GM18511 (cell line): ENCODE measurements at regions not wholly inside any gene's neighbourhood (a gene's known extent, or its start where the extent isn't known, plus 50 kb on each side); places are given as distances from the start of the nearest gene placed in this dataset.
"Not testable (repeated sequence)": the region's sequence is repeated elsewhere in the genome, so short reads cannot be mapped to it uniquely, and the experiment has no call there.

Experiments used
- ATAC-seq: cut with Tn5 transposase; IDR thresholded peaks from one replicate; pipeline ENCODE4 v1.9.1; 2021; ENCODE audit warnings: mild to moderate bottlenecking, moderate library complexity; ENCODE audit not compliant: unreplicated experiment

GRCh38 chrX:110511238-110511637 is 152.6 kb downstream of the RTL9 start:
- no peak for ATAC-seq

- no peak for ATAC-seq
Observed at GRCh38 chrX:110512341-110512740, 153.7 kb downstream of the RTL9 start.

DNA sequence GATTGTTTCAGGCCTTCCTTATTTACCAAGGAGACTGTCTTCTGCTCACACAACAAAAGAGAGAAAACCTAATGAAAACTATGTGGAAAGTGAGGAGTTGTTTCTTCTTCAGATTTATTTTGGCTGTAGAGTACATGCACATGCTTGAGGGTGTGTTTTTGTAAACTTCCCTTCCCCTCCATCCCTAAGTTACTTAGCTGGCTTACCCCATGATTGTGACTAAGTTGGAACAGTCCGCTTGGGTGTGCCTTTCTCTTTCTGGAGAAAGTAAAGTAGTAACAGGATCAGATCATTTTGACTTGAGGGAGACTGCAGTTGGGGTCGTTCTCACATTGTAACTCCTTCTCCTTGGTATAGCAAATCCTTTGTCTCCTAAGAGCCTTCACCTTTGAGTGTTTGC is 155.9 kb downstream of the RTL9 start:
- ATAC-seq, result no peak

DNA sequence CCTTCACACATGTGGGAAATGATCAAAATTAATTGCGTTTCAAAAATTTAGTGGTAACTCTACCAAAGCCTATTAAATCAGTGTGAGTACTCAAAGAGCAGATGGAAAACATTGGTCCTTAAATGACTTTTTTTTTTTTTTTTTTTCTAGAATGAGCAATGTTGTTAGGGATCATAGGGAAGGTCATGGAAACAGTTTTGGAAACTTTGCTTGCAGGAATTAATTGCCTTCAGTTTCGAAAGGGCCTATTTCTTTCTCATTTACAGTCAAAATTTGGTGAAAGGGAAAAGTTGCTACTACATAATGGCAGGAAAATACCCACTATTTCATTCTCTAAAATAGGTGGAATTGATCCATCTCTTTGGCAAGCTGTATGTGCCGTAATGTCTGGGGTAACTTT is 160.9 kb downstream of the RTL9 start:
- no peak for ATAC-seq

DNA sequence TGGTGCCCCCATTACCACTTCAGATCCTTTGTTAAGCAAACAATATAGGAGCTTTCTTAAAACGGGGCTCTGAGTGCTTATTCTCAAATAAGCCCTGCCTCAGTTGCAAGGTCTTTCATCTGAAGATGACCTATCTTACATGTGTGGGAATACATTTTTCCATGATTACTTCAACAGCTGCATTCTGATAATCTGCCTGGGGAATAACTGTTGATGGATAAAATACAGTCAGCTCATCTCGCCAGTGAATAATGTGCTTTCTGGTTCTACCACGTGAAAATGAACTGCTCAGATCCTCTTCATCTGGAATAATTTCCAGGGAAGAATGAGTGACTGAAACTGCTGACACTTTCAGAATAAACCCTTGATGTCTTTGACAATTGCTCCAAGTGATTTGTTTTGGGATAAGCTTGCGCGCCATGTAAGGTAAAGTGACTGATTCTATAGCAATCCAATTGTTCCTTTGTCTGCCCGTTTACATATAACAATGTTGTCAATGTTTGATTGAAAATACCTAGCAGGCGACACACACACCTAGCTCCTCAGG is 161.3 kb downstream of the RTL9 start:
- no peak for ATAC-seq

DNA sequence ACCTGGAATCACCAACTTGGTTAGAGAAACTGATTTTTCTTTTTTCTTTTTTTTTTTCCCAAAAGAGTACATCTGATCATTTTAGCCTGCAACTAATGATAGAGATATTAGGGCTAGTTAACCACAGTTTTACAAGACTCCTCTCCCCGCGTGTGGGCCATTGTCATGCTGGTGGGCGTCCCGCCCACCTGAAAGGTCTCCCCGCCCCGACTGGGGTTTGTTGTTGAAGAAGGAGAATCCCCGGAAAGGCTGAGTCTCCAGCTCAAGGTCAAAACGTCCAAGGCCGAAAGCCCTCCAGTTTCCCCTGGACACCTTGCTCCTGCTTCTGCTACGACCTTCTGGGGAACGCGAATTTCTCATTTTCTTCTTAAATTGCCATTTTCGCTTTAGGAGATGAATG is 162.0 kb downstream of the RTL9 start:
- not testable (repeated sequence) for ATAC-seq

DNA sequence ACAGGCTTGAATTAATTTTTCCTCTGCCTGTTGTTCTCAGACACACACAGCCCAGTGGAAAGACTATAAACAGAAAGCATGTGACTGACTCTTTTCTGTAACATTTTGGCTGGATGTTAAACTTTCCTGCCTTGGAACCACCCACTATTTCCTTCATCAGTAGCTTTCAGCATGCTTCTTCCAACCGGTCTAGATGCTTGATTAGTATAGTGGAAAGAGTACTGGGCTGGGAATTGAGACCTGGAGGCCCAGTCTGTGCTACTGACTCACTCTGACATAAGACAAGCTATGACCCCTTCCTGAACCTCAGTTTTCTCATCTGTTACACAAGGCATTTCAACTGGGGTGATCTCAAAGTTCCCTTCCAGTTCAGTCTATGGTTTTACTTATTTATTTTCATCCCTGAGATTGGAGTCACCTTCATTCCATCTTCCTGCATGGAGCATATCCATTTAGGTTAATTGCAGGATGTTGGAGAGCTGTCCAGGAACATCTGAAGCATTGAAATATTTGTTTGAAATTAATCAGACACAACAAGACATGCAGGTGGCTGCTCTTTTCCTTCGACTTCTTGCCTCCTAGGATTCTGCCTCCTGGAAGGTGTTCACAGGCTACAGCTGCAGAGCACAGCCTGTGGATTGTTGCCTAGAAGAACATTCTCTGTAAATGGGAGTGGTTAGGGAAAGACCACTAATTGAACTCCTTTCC is 173.4 kb downstream of the RTL9 start:
- ATAC-seq, result no peak

DNA sequence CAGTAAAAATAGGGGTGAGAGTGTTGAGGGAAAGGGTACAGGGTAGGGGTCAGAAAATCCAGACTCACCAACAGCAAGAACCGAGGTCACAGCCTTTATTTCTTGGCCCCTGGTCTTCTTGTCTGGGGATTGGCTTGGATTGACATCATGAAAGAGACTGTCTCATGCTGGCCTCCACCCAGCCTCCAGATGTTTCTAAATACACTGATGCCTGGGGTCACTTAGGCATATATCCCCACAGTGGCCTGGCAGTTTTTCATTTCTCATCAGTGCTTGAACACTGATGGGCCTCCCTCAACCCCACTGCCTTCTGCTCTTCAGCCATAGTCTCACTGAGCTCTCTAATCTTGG is 173.9 kb downstream of the RTL9 start:
- ATAC-seq, result no peak

- no peak for ATAC-seq
Observed at GRCh38 chrX:110536816-110537215, 178.2 kb downstream of the RTL9 start.

DNA sequence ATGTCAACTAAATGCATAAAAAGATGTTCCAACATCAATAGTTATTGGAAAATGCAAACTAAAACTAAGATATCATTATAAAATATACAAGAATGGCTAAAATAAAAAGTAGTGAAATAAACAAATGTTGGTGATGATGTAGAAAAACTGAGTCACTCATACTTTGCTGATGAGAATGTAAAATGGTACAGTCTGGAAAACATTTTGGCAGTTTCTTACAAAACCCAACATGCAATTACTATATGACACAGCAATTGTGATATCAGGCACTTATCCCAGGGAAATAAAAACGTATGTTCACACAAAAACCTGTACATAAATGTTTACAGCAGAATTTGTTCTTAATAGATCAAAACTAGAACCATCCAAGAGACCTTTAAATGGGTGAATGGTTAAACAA is 182.6 kb downstream of the RTL9 start:
- ATAC-seq, result no peak

DNA sequence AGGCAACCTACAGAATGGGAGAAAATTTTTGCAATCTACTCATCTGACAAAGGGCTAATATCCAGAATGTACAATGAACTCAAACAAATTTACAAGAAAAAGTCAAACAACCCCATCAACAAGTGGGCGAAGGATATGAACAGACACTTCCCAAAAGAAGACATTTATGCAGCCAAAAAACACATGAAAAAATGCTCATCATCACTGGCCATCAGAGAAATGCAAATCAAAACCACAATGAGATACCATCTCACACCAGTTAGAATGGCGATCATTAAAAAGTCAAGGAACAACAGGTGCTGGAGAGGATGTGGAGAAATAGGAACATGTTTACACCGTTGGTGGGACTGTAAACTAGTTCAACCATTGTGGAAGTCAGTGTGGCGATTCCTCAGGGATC is 192.2 kb downstream of the RTL9 start:
- ATAC-seq, result not testable (repeated sequence)

DNA sequence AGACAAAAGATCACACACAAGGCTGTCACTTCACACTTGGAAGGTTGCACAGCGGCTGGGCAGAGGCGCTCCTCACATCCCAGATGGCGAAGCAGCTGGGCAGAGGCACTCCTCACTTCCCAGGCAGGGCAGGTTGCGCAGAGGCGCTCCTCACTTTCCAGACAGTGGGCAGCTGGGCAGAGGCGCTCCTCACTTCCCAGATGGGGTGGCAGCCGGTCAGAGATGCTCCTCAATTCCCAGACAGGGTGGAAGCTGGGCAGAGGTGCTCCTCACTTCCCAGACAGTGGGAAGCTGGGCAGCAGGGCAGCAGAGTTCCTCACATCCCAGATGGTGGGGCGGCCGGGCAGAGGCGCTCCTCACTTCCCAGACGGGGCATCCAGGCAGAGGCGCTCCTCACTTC is 199.2 kb downstream of the RTL9 start:
- ATAC-seq, result no peak

GRCh38 chrX:110558406-110558805 is 199.8 kb downstream of the RTL9 start:
- ATAC-seq, result no peak

- no peak for ATAC-seq
Observed at GRCh38 chrX:110561034-110561433, 202.4 kb downstream of the RTL9 start.

- no peak for ATAC-seq
Observed at GRCh38 chrX:110563282-110563681, 204.6 kb downstream of the RTL9 start.

DNA sequence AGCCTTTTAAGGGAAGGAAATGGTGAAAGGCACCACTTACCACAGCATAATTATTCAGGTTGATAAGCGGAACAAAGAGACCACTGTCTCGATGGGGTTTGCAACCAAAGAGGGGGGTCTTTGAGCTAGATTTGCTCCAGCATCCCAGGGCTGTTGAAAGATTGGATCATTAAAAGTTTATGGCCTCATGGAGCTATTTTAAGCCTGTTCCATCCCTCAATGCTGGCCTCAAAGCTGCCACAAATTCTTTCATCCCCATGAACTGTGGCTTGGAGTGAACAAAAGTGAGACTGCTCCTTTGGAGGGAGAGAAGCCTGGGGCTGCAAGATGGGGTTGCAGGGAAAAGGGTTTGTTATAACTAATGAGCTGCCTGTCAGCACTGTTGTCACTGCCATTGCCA is 209.8 kb downstream of the RTL9 start:
- ATAC-seq, result no peak

DNA sequence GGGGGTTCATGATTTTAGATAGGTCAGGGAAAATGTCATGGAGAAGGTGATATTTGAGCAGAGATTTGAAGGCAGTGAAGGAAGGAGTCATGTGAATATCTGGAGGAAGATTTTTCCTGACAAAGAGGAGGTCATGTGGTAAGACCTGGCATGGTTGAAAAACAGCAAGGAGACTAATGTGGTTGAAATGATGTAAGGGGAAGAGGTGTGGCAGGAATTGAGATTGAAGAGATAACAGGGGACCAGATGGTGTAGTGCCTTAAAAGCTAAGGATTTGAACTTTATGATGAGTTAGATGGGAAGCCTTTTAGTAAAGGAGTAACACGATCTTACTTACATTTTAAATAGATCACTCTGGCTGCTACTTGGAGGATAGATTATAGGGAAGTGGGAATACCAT is 210.9 kb downstream of the RTL9 start:
- ATAC-seq, result no peak

GRCh38 chrX:110578270-110578669 is 217.3 kb downstream of the CHRDL1 start:
- ATAC-seq, result no peak

GRCh38 chrX:110584083-110584482 is 211.5 kb downstream of the CHRDL1 start:
- ATAC-seq, result no peak

- ATAC-seq, result no peak
Observed at GRCh38 chrX:110588164-110588563, 207.5 kb downstream of the CHRDL1 start.

GRCh38 chrX:110588853-110589252 is 206.8 kb downstream of the CHRDL1 start:
- ATAC-seq, result no peak

DNA sequence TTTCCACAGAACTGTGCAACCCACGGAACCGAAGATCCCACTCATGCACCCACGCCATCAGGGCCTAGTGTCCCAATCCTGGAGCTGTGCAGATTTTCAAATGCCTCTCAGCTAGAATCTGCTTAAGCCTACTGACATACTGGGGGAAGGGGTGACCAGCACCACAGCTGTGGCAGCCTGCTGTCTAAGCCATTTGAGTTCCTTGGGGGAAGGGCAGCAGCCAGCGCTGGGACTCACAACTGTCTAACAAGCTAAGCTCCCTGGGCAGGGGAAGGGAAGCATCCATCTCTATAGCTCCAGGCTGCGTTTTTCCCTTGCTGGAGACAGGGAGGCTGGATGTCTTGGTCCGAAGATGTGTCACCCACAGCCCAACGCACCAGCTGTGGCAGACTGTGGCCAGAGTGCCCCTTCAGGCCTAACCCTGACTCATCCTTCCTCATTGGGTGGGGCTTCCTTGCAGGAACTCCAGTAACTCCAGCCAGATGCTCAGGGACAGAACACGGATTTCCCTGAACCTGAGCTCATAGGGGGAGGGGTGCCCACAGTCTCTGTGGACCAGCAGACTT is 194.8 kb downstream of the CHRDL1 start:
- no peak for ATAC-seq

DNA sequence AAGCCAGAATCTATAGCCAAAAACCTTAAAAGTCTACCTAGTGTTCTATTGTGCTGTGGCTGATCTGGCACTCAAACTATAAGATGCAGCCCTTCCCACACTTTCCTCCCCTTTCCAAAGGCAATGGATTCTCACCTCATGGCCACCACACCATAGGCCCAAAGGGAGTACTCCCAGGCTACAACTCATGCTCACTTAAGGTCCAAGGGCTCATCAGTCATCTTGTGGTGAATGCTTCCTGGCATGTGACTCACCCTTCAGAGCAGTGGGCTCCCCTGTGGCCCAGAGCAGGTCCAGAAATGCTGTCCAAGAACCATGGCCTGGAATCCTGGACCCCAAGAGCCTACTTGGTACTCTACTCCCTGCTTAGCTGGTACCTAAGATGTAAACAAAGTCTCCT is 181.0 kb downstream of the CHRDL1 start:
- ATAC-seq, result no peak
